HEK293 (cell line): ENCODE measurements at regions not wholly inside any gene's neighbourhood (a gene's known extent, or its start where the extent isn't known, plus 50 kb on each side); places are given as distances from the start of the nearest gene placed in this dataset.

ENCODE experiments used
- CTCF ChIA-PET: fragments of 350-600 bp; formaldehyde crosslinking; extraction: SDS; loops from one replicate; lab custom pipeline; 2021; ENCODE audit warnings: antibody characterized with exemption; lab: Yijun Ruan, JAX
- POLR2A ChIA-PET: fragments of 300-600 bp; formaldehyde crosslinking; extraction: SDS; loops from one replicate; lab custom pipeline; 2020; ENCODE audit warnings: antibody characterized with exemption, inconsistent platforms; lab: Yijun Ruan, JAX
- H3K27ac ChIP-seq: fragments of 200-500 bp; sonication (Bioruptor generic); 2 replicates; pipeline ENCODE4 v1.5.1; 2014; ENCODE audit warnings: low read depth, low read length, control low read depth, inconsistent platforms; ENCODE audit errors: extremely low read depth
- H3K36me3 ChIP-seq, 2 experiments: fragments of 200-500 bp in 1 of 2; sonication (Bioruptor generic) in 1 of 2; 1 replicate in 1 of 2; 2 replicates in 1 of 2; pipeline ENCODE4 v1.5.1; 2014 to 2017; ENCODE audit warnings: inconsistent platforms in 2 of 2, low read length in 2 of 2; ENCODE audit not compliant: control insufficient read depth in 2 of 2, insufficient read depth in 1 of 2
- H3K4me1 ChIP-seq: fragments of 200-500 bp; sonication (Bioruptor generic); 2 replicates; pipeline ENCODE4 v1.5.1; 2014; ENCODE audit warnings: mild to moderate bottlenecking, low read length, inconsistent platforms; ENCODE audit not compliant: control insufficient read depth, insufficient read depth
- H3K4me3 ChIP-seq: 2 replicates; pipeline ENCODE4 v1.5.1; 2011; ENCODE audit warnings: low read depth, mild to moderate bottlenecking, control low read depth, low read length, moderate library complexity
- H3K9me3 ChIP-seq: fragments of 200-500 bp; sonication (Bioruptor generic); 2 replicates; pipeline ENCODE4 v1.5.1; 2014; ENCODE audit warnings: low read depth, low read length, inconsistent platforms; ENCODE audit not compliant: control insufficient read depth, insufficient read depth
- HIC1 ChIP-seq: fragments of 450-650 bp; formaldehyde crosslinking; IDR thresholded peaks from 2 replicates; pipeline ENCODE4 v1.5.1; 2016; ENCODE audit warnings: missing biosample characterization, missing genetic modification characterization
- MEIS1 ChIP-seq: sonication (generic); formaldehyde crosslinking; IDR thresholded peaks from 2 replicates; pipeline ENCODE4 v1.8.1; 2022; ENCODE audit warnings: missing genetic modification reagents, mild to moderate bottlenecking, borderline replicate concordance
- SP3 ChIP-seq: fragments of 450-650 bp; formaldehyde crosslinking; IDR thresholded peaks from 2 replicates; pipeline ENCODE4 v1.5.1; 2016; ENCODE audit warnings: missing biosample characterization, missing genetic modification characterization
- YY2 ChIP-seq: fragments of 450-650 bp; formaldehyde crosslinking; IDR thresholded peaks from 2 replicates; pipeline ENCODE4 v1.5.1; 2016; ENCODE audit warnings: missing biosample characterization, missing genetic modification characterization
- ZBTB44 ChIP-seq: fragments of 450-650 bp; IDR thresholded peaks from 2 replicates; pipeline ENCODE4 v1.5.1; 2018; ENCODE audit warnings: missing biosample characterization, mild to moderate bottlenecking, missing genetic modification characterization
- ZBTB7A ChIP-seq: fragments of 450-650 bp; formaldehyde crosslinking; IDR thresholded peaks from 2 replicates; pipeline ENCODE4 v1.5.1; 2016; ENCODE audit warnings: low read depth, missing biosample characterization, missing genetic modification characterization
- ZBTB8A ChIP-seq: fragments of 450-650 bp; formaldehyde crosslinking; IDR thresholded peaks from 2 replicates; pipeline ENCODE4 v1.5.1; 2016; ENCODE audit warnings: missing biosample characterization, missing genetic modification characterization
- ZNF10 ChIP-seq: fragments of 450-650 bp; formaldehyde crosslinking; IDR thresholded peaks from 2 replicates; pipeline ENCODE4 v1.5.1; 2017; ENCODE audit warnings: missing biosample characterization, missing genetic modification characterization
- ZNF112 ChIP-seq: fragments of 450-650 bp; formaldehyde crosslinking; IDR thresholded peaks from 2 replicates; pipeline ENCODE4 v1.5.0; 2017; ENCODE audit warnings: missing biosample characterization, missing genetic modification characterization
- ZNF18 ChIP-seq: fragments of 450-650 bp; formaldehyde crosslinking; IDR thresholded peaks from 2 replicates; pipeline ENCODE4 v1.5.1; 2016; ENCODE audit warnings: missing biosample characterization, missing genetic modification characterization
- ZNF311 ChIP-seq: fragments of 450-650 bp; formaldehyde crosslinking; IDR thresholded peaks from 2 replicates; pipeline ENCODE4 v1.5.1; 2017; ENCODE audit warnings: missing biosample characterization, missing genetic modification characterization, borderline replicate concordance
- ZNF335 ChIP-seq: fragments of 450-650 bp; formaldehyde crosslinking; conservative IDR thresholded peaks from 2 replicates; pipeline ENCODE4 v1.5.1; 2016; ENCODE audit warnings: missing biosample characterization, missing genetic modification characterization
- ZNF473 ChIP-seq: fragments of 450-650 bp; formaldehyde crosslinking; IDR thresholded peaks from 2 replicates; pipeline ENCODE4 v1.5.1; 2017; ENCODE audit warnings: missing biosample characterization, missing genetic modification characterization
- ZNF639 ChIP-seq: fragments of 450-650 bp; formaldehyde crosslinking; IDR thresholded peaks from 2 replicates; pipeline ENCODE4 v1.5.1; 2016; ENCODE audit warnings: missing biosample characterization, missing genetic modification characterization
- ZNF692 ChIP-seq: fragments of 450-650 bp; formaldehyde crosslinking; IDR thresholded peaks from 2 replicates; pipeline ENCODE4 v1.5.1; 2016; ENCODE audit warnings: missing biosample characterization, missing genetic modification characterization
- ZNF704 ChIP-seq: fragments of 450-650 bp; formaldehyde crosslinking; IDR thresholded peaks from 2 replicates; pipeline ENCODE4 v1.5.1; 2016; ENCODE audit warnings: missing biosample characterization, missing genetic modification characterization
- ZNF792 ChIP-seq: fragments of 450-650 bp; formaldehyde crosslinking; IDR thresholded peaks from 2 replicates; pipeline ENCODE4 v1.5.1; 2016; ENCODE audit warnings: missing biosample characterization, missing genetic modification characterization

GRCh38 chr1:91161749-91162148 lies 139.9 kb upstream of the ZNF644 start:
- CTCF ChIA-PET: interaction anchor here (0.8 kb wide), 1 partner anchor 27 kb away, joined by 3 read pairs; no protein-coding TSS in a partner anchor
- H3K9me3 ChIP-seq: no peaks in the 10 kb centered on the region
- TF ChIP-seq ZNF692 (tag by site-specific recombination) (no peak), YY2 (tag by site-specific recombination) (no peak), ZNF18 (tag by site-specific recombination) (no peak), HIC1 (no peak)
- H3K4me1 ChIP-seq: no peaks in the 10 kb centered on the region
- POLR2A ChIA-PET: no interaction called here
- H3K36me3 ChIP-seq: no peaks in the 10 kb centered on the region
- no peak overlapping the region for H3K27ac ChIP-seq
- H3K4me3 ChIP-seq: no peak overlapping the region

- ChIA-PET POLR2A (no interaction called here), CTCF (interaction anchor here (0.5 to 0.8 kb wide), 3 partner anchors 28 to 535 kb away, joined by 3 to 5 read pairs (median 3); no protein-coding TSS in a partner anchor)
- Histone ChIP-seq H3K4me3 (no peak overlapping the region), H3K27ac (no peak overlapping the region), H3K4me1 (no peaks in the 10 kb centered on the region), H3K36me3 (no peaks in the 10 kb centered on the region), H3K9me3 (no peaks in the 10 kb centered on the region)
- TF ChIP-seq ZNF112 (tag by site-specific recombination) (no peak), ZBTB7A (tag by site-specific recombination) (no peak), ZNF792 (tag by site-specific recombination) (no peak), ZBTB44 (no peak), ZNF704 (no peak), ZNF473 (tag by site-specific recombination) (no peak), MEIS1 (no peak), ZBTB8A (tag by site-specific recombination) (no peak), ZNF10 (tag by site-specific recombination) (no peak), ZNF639 (tag by site-specific recombination) (no peak), ZNF335 (tag by site-specific recombination) (no peak), SP3 (tag by site-specific recombination) (no peak), ZNF311 (tag by site-specific recombination) (no peak)
Measured at GRCh38 chr1:91161166-91161565, 139.3 kb upstream of the ZNF644 start.
